ENCODE measurements at regions not wholly inside any gene's neighbourhood (a gene's known extent, or its start where the extent isn't known, plus 50 kb on each side); places are given as distances from the start of the nearest gene placed in this dataset.
A peak's percentile ranks its signal among the peaks of the same experiment; 100 is the strongest.

- Histone ChIP-seq H3K4me3 (no peak overlapping the region), H3K9ac (ENCODE audit: insufficient read length) (no peak overlapping the region), H3K36me3 (ENCODE audit: insufficient read depth, low read length) (no peaks in the 10 kb centered on the region), H3K27ac (no peak overlapping the region), H3K9me3 (ENCODE audit: low read depth, low read length) (no peaks in the 10 kb centered on the region)
- TF ChIP-seq POLR2AphosphoS5 (IDR thresholded peaks at IDR 0.05; ENCODE audit: borderline replicate concordance, low read depth, low read length) (no peak), EZH2 (IDR thresholded peaks at IDR 0.05) (no peak), FOXP2 (optimal IDR thresholded peaks at IDR 0.05; ENCODE audit: control extremely low read depth, extremely low read length, insufficient read depth) (no peak)
- no peak for DNase-seq (ENCODE audit: low read depth, low spot score)
Observed at GRCh38 chr1:81042225-81042624, 758.5 kb upstream of the ADGRL2 start.

GRCh38 chr1:81034291-81034690, 766.4 kb upstream of the ADGRL2 start:
- Histone ChIP-seq H3K27ac (no peak overlapping the region), H3K9me3 (ENCODE audit: low read depth, low read length) (no peaks in the 10 kb centered on the region), H3K4me3 (no peak overlapping the region), H3K9ac (ENCODE audit: insufficient read length) (no peak overlapping the region), H3K36me3 (ENCODE audit: insufficient read depth, low read length) (no peaks in the 10 kb centered on the region)
- DNase-seq (ENCODE audit: low read depth, low spot score), result no peak
- TF ChIP-seq POLR2AphosphoS5 (IDR thresholded peaks at IDR 0.05; ENCODE audit: borderline replicate concordance, low read depth, low read length) (no peak), EZH2 (IDR thresholded peaks at IDR 0.05) (no peak), FOXP2 (optimal IDR thresholded peaks at IDR 0.05; ENCODE audit: control extremely low read depth, extremely low read length, insufficient read depth) (no peak)

GRCh38 chr1:81032973-81033425, 767.7 kb upstream of the ADGRL2 start:
- DNase-seq (ENCODE audit: low read depth, low spot score), result peak; percentile 12
- H3K27ac ChIP-seq, result no peak overlapping the region
- TF ChIP-seq EZH2 (IDR thresholded peaks at IDR 0.05) (no peak), POLR2AphosphoS5 (IDR thresholded peaks at IDR 0.05; ENCODE audit: borderline replicate concordance, low read depth, low read length) (no peak), FOXP2 (optimal IDR thresholded peaks at IDR 0.05; ENCODE audit: control extremely low read depth, extremely low read length, insufficient read depth) (no peak)
- no peak overlapping the region for H3K9ac ChIP-seq (ENCODE audit: insufficient read length)
- no peaks in the 10 kb centered on the region for H3K36me3 ChIP-seq (ENCODE audit: insufficient read depth, low read length)
- no peaks in the 10 kb centered on the region for H3K9me3 ChIP-seq (ENCODE audit: low read depth, low read length)
- H3K4me3 ChIP-seq, result no peak overlapping the region

- H3K4me3 ChIP-seq, result no peak overlapping the region
- H3K9ac ChIP-seq (ENCODE audit: insufficient read length), result no peak overlapping the region
- no peaks in the 10 kb centered on the region for H3K36me3 ChIP-seq (ENCODE audit: insufficient read depth, low read length)
- no peak for DNase-seq (ENCODE audit: low read depth, low spot score)
- no peak overlapping the region for H3K27ac ChIP-seq
- H3K9me3 ChIP-seq (ENCODE audit: low read depth, low read length), result no peaks in the 10 kb centered on the region
- TF ChIP-seq EZH2 (IDR thresholded peaks at IDR 0.05), result no peak
- TF ChIP-seq FOXP2 (optimal IDR thresholded peaks at IDR 0.05; ENCODE audit: control extremely low read depth, extremely low read length, insufficient read depth), result no peak
- no peak for TF ChIP-seq POLR2AphosphoS5 (IDR thresholded peaks at IDR 0.05; ENCODE audit: borderline replicate concordance, low read depth, low read length)
Observed at GRCh38 chr1:81032374-81032773, 768.4 kb upstream of the ADGRL2 start.

- H3K4me3 ChIP-seq, result no peak overlapping the region
- no peak overlapping the region for H3K9ac ChIP-seq (ENCODE audit: insufficient read length)
- H3K36me3 ChIP-seq (ENCODE audit: insufficient read depth, low read length), result no peaks in the 10 kb centered on the region
- no peaks in the 10 kb centered on the region for H3K9me3 ChIP-seq (ENCODE audit: low read depth, low read length)
- DNase-seq (ENCODE audit: low read depth, low spot score), result no peak
- no peak for TF ChIP-seq FOXP2 (optimal IDR thresholded peaks at IDR 0.05; ENCODE audit: control extremely low read depth, extremely low read length, insufficient read depth)
- no peak for TF ChIP-seq POLR2AphosphoS5 (IDR thresholded peaks at IDR 0.05; ENCODE audit: borderline replicate concordance, low read depth, low read length)
- TF ChIP-seq EZH2 (IDR thresholded peaks at IDR 0.05), result no peak
- H3K27ac ChIP-seq, result no peak overlapping the region
Observed at GRCh38 chr1:81030441-81030840, 770.3 kb upstream of the ADGRL2 start.

GRCh38 chr1:81029266-81029665, 771.5 kb upstream of the ADGRL2 start:
- no peak overlapping the region for H3K27ac ChIP-seq
- no peaks in the 10 kb centered on the region for H3K36me3 ChIP-seq (ENCODE audit: insufficient read depth, low read length)
- DNase-seq (ENCODE audit: low read depth, low spot score), result no peak
- TF ChIP-seq POLR2AphosphoS5 (IDR thresholded peaks at IDR 0.05; ENCODE audit: borderline replicate concordance, low read depth, low read length), result no peak
- TF ChIP-seq FOXP2 (optimal IDR thresholded peaks at IDR 0.05; ENCODE audit: control extremely low read depth, extremely low read length, insufficient read depth), result no peak
- no peak overlapping the region for H3K4me3 ChIP-seq
- H3K9ac ChIP-seq (ENCODE audit: insufficient read length), result no peak overlapping the region
- no peaks in the 10 kb centered on the region for H3K9me3 ChIP-seq (ENCODE audit: low read depth, low read length)

- no peaks in the 10 kb centered on the region for H3K9me3 ChIP-seq (ENCODE audit: low read depth, low read length)
- no peaks in the 10 kb centered on the region for H3K36me3 ChIP-seq (ENCODE audit: insufficient read depth, low read length)
- no peak overlapping the region for H3K9ac ChIP-seq (ENCODE audit: insufficient read length)
- DNase-seq (ENCODE audit: low read depth, low spot score), result no peak
- H3K4me3 ChIP-seq, result no peak overlapping the region
- no peak overlapping the region for H3K27ac ChIP-seq
- TF ChIP-seq EZH2 (IDR thresholded peaks at IDR 0.05), result no peak
- no peak for TF ChIP-seq FOXP2 (optimal IDR thresholded peaks at IDR 0.05; ENCODE audit: control extremely low read depth, extremely low read length, insufficient read depth)
- TF ChIP-seq POLR2AphosphoS5 (IDR thresholded peaks at IDR 0.05; ENCODE audit: borderline replicate concordance, low read depth, low read length), result no peak
Observed at GRCh38 chr1:81023187-81023724, 777.5 kb upstream of the ADGRL2 start.

- no peak overlapping the region for H3K9ac ChIP-seq (ENCODE audit: insufficient read length)
- H3K36me3 ChIP-seq (ENCODE audit: insufficient read depth, low read length), result no peaks in the 10 kb centered on the region
- H3K9me3 ChIP-seq (ENCODE audit: low read depth, low read length), result no peaks in the 10 kb centered on the region
- no peak for TF ChIP-seq EZH2 (IDR thresholded peaks at IDR 0.05)
- H3K27ac ChIP-seq, result no peak overlapping the region
- DNase-seq (ENCODE audit: low read depth, low spot score), result no peak
- H3K4me3 ChIP-seq, result no peak overlapping the region
Observed at GRCh38 chr1:81021134-81021533, 779.6 kb upstream of the ADGRL2 start.

- H3K36me3 ChIP-seq (ENCODE audit: insufficient read depth, low read length), result no peaks in the 10 kb centered on the region
- no peak overlapping the region for H3K27ac ChIP-seq
- H3K9ac ChIP-seq (ENCODE audit: insufficient read length), result no peak overlapping the region
- no peaks in the 10 kb centered on the region for H3K9me3 ChIP-seq (ENCODE audit: low read depth, low read length)
- DNase-seq (ENCODE audit: low read depth, low spot score), result no peak
- TF ChIP-seq EZH2 (IDR thresholded peaks at IDR 0.05) (no peak), FOXP2 (optimal IDR thresholded peaks at IDR 0.05; ENCODE audit: control extremely low read depth, extremely low read length, insufficient read depth) (no peak), POLR2AphosphoS5 (IDR thresholded peaks at IDR 0.05; ENCODE audit: borderline replicate concordance, low read depth, low read length) (no peak)
- H3K4me3 ChIP-seq, result no peak overlapping the region
Observed at GRCh38 chr1:81020506-81020905, 780.2 kb upstream of the ADGRL2 start.

Data from SK-N-MC (cell line).